VCaP (cell line): ENCODE measurements at regions not wholly inside any gene's neighbourhood (a gene's known extent, or its start where the extent isn't known, plus 50 kb on each side); places are given as distances from the start of the nearest gene placed in this dataset.

ENCODE experiments used
- H3K27ac ChIP-seq: fragments of 450-650 bp; 2 replicates; pipeline ENCODE4 v1.5.1; 2017
- CTCF ChIP-seq: fragments of 450-650 bp; conservative IDR thresholded peaks from 2 replicates; pipeline ENCODE4 v1.5.1; 2017; ENCODE audit warnings: mild to moderate bottlenecking, moderate library complexity

GRCh38 chr1:5734996-5735395 lies 257.2 kb downstream of the NPHP4 start:
- no peak overlapping the region for H3K27ac ChIP-seq
- no peak for TF ChIP-seq CTCF

GRCh38 chr1:5734414-5734813 lies 257.8 kb downstream of the NPHP4 start:
- no peak overlapping the region for H3K27ac ChIP-seq
- TF ChIP-seq CTCF, result no peak

- no peak for TF ChIP-seq CTCF
- H3K27ac ChIP-seq, result no peak overlapping the region
Measured at GRCh38 chr1:5733596-5733995, 258.6 kb downstream of the NPHP4 start.

- no peak for TF ChIP-seq CTCF
Measured at GRCh38 chr1:5731110-5731423, 261.2 kb downstream of the NPHP4 start.

GRCh38 chr1:5730272-5731109 lies 261.7 kb downstream of the NPHP4 start:
- TF ChIP-seq CTCF, result no peak
- H3K27ac ChIP-seq, result no peak overlapping the region

More at GRCh38 chr1:5731110-5731423, 261.2 kb downstream of the NPHP4 start:
- no peak overlapping the region for H3K27ac ChIP-seq

GRCh38 chr1:5729636-5730145 lies 262.5 kb downstream of the NPHP4 start:
- TF ChIP-seq CTCF, result no peak
- H3K27ac ChIP-seq, result peak overlapping the region; percentile 91; the same call in 1 of the 2 replicates

GRCh38 chr1:5728663-5729355 lies 263.4 kb downstream of the NPHP4 start:
- peak overlapping the region; percentile 91 for H3K27ac ChIP-seq
- TF ChIP-seq CTCF, result no peak
